ENCODE measurements at regions not wholly inside any gene's neighbourhood (a gene's known extent, or its start where the extent isn't known, plus 50 kb on each side); places are given as distances from the start of the nearest gene placed in this dataset.
"Not testable (repeated sequence)": the region's sequence is repeated elsewhere in the genome, so short reads cannot be mapped to it uniquely, and the experiment has no call there.

GRCh38 chr13:82196087-82196486 lies 1686.2 kb downstream of the SLITRK1 start:
- H3K4me3 ChIP-seq: no peak overlapping the region
- H3K27me3 ChIP-seq: no peaks in the 10 kb centered on the region
- TF ChIP-seq CTCF (IDR thresholded peaks at IDR 0.05) (no peak), EP300 (IDR thresholded peaks at IDR 0.05) (no peak), POLR2A (IDR thresholded peaks at IDR 0.05) (no peak), POLR2AphosphoS5 (IDR thresholded peaks at IDR 0.05) (no peak)
- H3K27ac ChIP-seq: no peak overlapping the region
- DNase-seq: no peak
- no peaks in the 10 kb centered on the region for H3K36me3 ChIP-seq
- no peak for ATAC-seq (ENCODE audit: low FRiP score in 2 of 2)
- 85 to 89% methylated on average over 2 of the region's 2 CpGs for WGBS, 2 donors
- no peaks in the 10 kb centered on the region for H3K4me1 ChIP-seq
- no peaks in the 10 kb centered on the region for H3K9me3 ChIP-seq

GRCh38 chr13:82187227-82187626 lies 1695.0 kb downstream of the SLITRK1 start:
- Histone ChIP-seq H3K9me3 (no peaks in the 10 kb centered on the region), H3K27ac (no peak overlapping the region), H3K4me1 (no peaks in the 10 kb centered on the region), H3K27me3 (no peaks in the 10 kb centered on the region), H3K4me3 (no peak overlapping the region), H3K36me3 (no peaks in the 10 kb centered on the region)
- 76 to 80% methylated on average over 1 of the region's 1 CpG for WGBS, 2 donors
- TF ChIP-seq POLR2AphosphoS5 (IDR thresholded peaks at IDR 0.05) (no peak), POLR2A (IDR thresholded peaks at IDR 0.05) (no peak), EP300 (IDR thresholded peaks at IDR 0.05) (no peak), CTCF (IDR thresholded peaks at IDR 0.05) (no peak)
- ATAC-seq (ENCODE audit: low FRiP score in 2 of 2) (no peak), DNase-seq (no peak)

- ATAC-seq (ENCODE audit: low FRiP score in 2 of 2) (no peak), DNase-seq (no peak)
- TF ChIP-seq POLR2A (IDR thresholded peaks at IDR 0.05) (no peak), POLR2AphosphoS5 (IDR thresholded peaks at IDR 0.05) (no peak), CTCF (IDR thresholded peaks at IDR 0.05) (no peak), EP300 (IDR thresholded peaks at IDR 0.05) (no peak)
- H3K27me3 ChIP-seq: no peaks in the 10 kb centered on the region
- no peak overlapping the region for H3K4me3 ChIP-seq
- H3K4me1 ChIP-seq: no peaks in the 10 kb centered on the region
- no peaks in the 10 kb centered on the region for H3K36me3 ChIP-seq
- no peak overlapping the region for H3K27ac ChIP-seq
- H3K9me3 ChIP-seq: peaks cover 0 to 4% (median 0%) of the 10 kb centered on the region in 4 donors
Measured at GRCh38 chr13:82176751-82177150, 1705.5 kb downstream of the SLITRK1 start.

GRCh38 chr13:82165396-82166174 lies 1716.7 kb downstream of the SLITRK1 start:
- H3K9me3 ChIP-seq: peaks cover 0 to 20% (median 0%) of the 10 kb centered on the region in 4 donors
- H3K27ac ChIP-seq: no peak overlapping the region
- H3K4me3 ChIP-seq: no peak overlapping the region
- ATAC-seq (ENCODE audit: low FRiP score in 2 of 2): peak in 1 of 2 donors; percentile 22
- no peaks in the 10 kb centered on the region for H3K27me3 ChIP-seq
- 81 to 93% methylated on average over 9 to 13 of the region's 18 CpGs for WGBS, 2 donors
- no peaks in the 10 kb centered on the region for H3K36me3 ChIP-seq
- TF ChIP-seq POLR2AphosphoS5 (IDR thresholded peaks at IDR 0.05): no peak
- TF ChIP-seq POLR2A (IDR thresholded peaks at IDR 0.05): no peak
- TF ChIP-seq EP300 (IDR thresholded peaks at IDR 0.05): no peak
- TF ChIP-seq CTCF (IDR thresholded peaks at IDR 0.05): no peak
- DNase-seq: peak in 1 of 2 donors; percentile 24
- no peaks in the 10 kb centered on the region for H3K4me1 ChIP-seq

GRCh38 chr13:82164780-82165395 lies 1717.4 kb downstream of the SLITRK1 start:
- H3K36me3 ChIP-seq; H3K4me3 ChIP-seq; H3K4me1 ChIP-seq; H3K27ac ChIP-seq; ATAC-seq (ENCODE audit: low FRiP score in 2 of 2); H3K27me3 ChIP-seq: not testable (repeated sequence)
- peaks cover 0 to 20% (median 0%) of the 10 kb centered on the region in 4 donors for H3K9me3 ChIP-seq
- WGBS, 2 donors: 87 to 99% methylated on average over 10 to 31 of the region's 31 CpGs
- DNase-seq: peak in 1 of 2 donors; percentile 74

All from upper lobe of left lung (tissue), 6 donors.